A549 (cell line): ENCODE measurements at regions not wholly inside any gene's neighbourhood (a gene's known extent, or its start where the extent isn't known, plus 50 kb on each side); places are given as distances from the start of the nearest gene placed in this dataset.

Experiments
- ATAC-seq, 2 experiments: fragments of 200-7000 bp in 1 of 2; fragments of >200 bp in 1 of 2; cut with Nextera tagmentation in 1 of 2; cut with Tn5 transposase in 1 of 2; 3 replicates each; pipeline versions ENCODE4 v1.8.0 to v1.9.1; 2018 to 2020; ENCODE audit warnings: mild to moderate bottlenecking in 1 of 2, moderate library complexity in 1 of 2
- CTCF ChIA-PET: fragments of 300-600 bp; sonication (Branson Sonifier 250); formaldehyde crosslinking; extraction: SDS; loops from one replicate; lab custom pipeline; 2021; ENCODE audit warnings: antibody characterized with exemption, inconsistent platforms; lab: Yijun Ruan, JAX
- POLR2A ChIA-PET: fragments of 350-600 bp; formaldehyde crosslinking; extraction: SDS; loops from one replicate; lab custom pipeline; 2021; ENCODE audit warnings: antibody characterized with exemption, inconsistent platforms; lab: Yijun Ruan, JAX
- DNase-seq, 2 experiments: peaks; one replicate each; pipeline versions ENCODE4 v3.0.0 to v3.0.0-alpha.2; 2011 to 2016; ENCODE audit warnings: low read depth in 1 of 2, low spot score in 1 of 2
- FAIRE-seq: peaks from 2 replicates; lab custom pipeline; 2011; peaks lifted over from hg19 to GRCh38; lab: Jason Lieb, UNC
- H3K27ac ChIP-seq, 2 experiments: fragments of >200 bp; sonication (Bioruptor Twin); formaldehyde crosslinking; 3 replicates each; pipeline ENCODE4 v1.5.1; 2016 to 2017
- H3K4me1 ChIP-seq: fragments of >200 bp; sonication (Bioruptor Twin); formaldehyde crosslinking; 3 replicates; pipeline ENCODE4 v1.6.1; 2016
- H3K4me2 ChIP-seq: fragments of >200 bp; sonication (Bioruptor Twin); formaldehyde crosslinking; 3 replicates; pipeline ENCODE4 v1.6.1; 2016
- H3K4me3 ChIP-seq: fragments of >200 bp; sonication (Bioruptor Twin); formaldehyde crosslinking; 3 replicates; pipeline ENCODE4 v1.5.1; 2016
- H3K9me3 ChIP-seq: fragments of >200 bp; sonication (Bioruptor Twin); formaldehyde crosslinking; 3 replicates; pipeline ENCODE4 v1.6.1; 2016
- CBX2 ChIP-seq: fragments of 200-600 bp; sonication (generic); IDR thresholded peaks from 2 replicates; pipeline ENCODE4 v1.6.1; 2016; ENCODE audit warnings: low read depth, mild to moderate bottlenecking, borderline replicate concordance
- CEBPB ChIP-seq, 2 experiments: fragments of >200 bp in 1 of 2; sonication (Bioruptor Twin) in 1 of 2; formaldehyde crosslinking in 1 of 2; IDR thresholded peaks; 2 replicates each; pipeline ENCODE4 v1.6.1; 2012 to 2016
- CHD4 ChIP-seq: fragments of 200-600 bp; sonication (generic); IDR thresholded peaks from 2 replicates; pipeline ENCODE4 v1.6.1; 2016; ENCODE audit warnings: antibody characterized with exemption, mild to moderate bottlenecking, borderline replicate concordance
- ESRRA ChIP-seq: fragments of 150-350 bp; IDR thresholded peaks from 2 replicates; pipeline ENCODE4 v1.6.1; 2014; ENCODE audit warnings: mild to moderate bottlenecking, low read length, borderline replicate concordance
- FOXS1 ChIP-seq: fragments of 250-450 bp; sonication (Bioruptor Pico); IDR thresholded peaks from 2 replicates; pipeline ENCODE4 v1.5.0; 2020; ENCODE audit warnings: mild to moderate bottlenecking, moderate library complexity
- GATA3 ChIP-seq: IDR thresholded peaks from 2 replicates; pipeline ENCODE4 v1.6.1; 2012; ENCODE audit warnings: borderline replicate concordance
- JUN ChIP-seq, 2 experiments: fragments of >200 bp; sonication (Bioruptor Twin); formaldehyde crosslinking; IDR thresholded peaks; 2 replicates in 1 of 2; 3 replicates in 1 of 2; pipeline ENCODE4 v1.6.1; 2016 to 2017
- KDM1A ChIP-seq: fragments of 200-600 bp; sonication (generic); IDR thresholded peaks from 2 replicates; pipeline ENCODE4 v1.6.1; 2016; ENCODE audit warnings: low read depth, mild to moderate bottlenecking
- MAFK ChIP-seq: fragments of 450-650 bp; IDR thresholded peaks from 2 replicates; pipeline ENCODE4 v1.6.1; 2014; ENCODE audit not compliant: partially characterized antibody
- MAZ ChIP-seq: fragments of 150-350 bp; IDR thresholded peaks from 2 replicates; pipeline ENCODE4 v1.6.1; 2014; ENCODE audit warnings: antibody characterized with exemption, low read depth, low read length, borderline replicate concordance
- NFE2L2 ChIP-seq: fragments of 150-350 bp; conservative IDR thresholded peaks from 2 replicates; pipeline ENCODE4 v1.6.1; 2014; ENCODE audit warnings: low read length
- NPAS2 ChIP-seq: fragments of 250-450 bp; sonication (Bioruptor Pico); IDR thresholded peaks from 2 replicates; pipeline ENCODE4 v1.8.0; 2022; ENCODE audit warnings: mild to moderate bottlenecking, moderate library complexity, borderline replicate concordance
- POLR2A ChIP-seq: IDR thresholded peaks from 2 replicates; pipeline ENCODE4 v1.6.1; 2012; ENCODE audit warnings: mild to moderate bottlenecking, low read length
- POLR2AphosphoS2 ChIP-seq: conservative IDR thresholded peaks from 2 replicates; pipeline ENCODE4 v1.6.1; 2012; ENCODE audit warnings: low read length, improper control_type of control experiment, inconsistent platforms
- RARB ChIP-seq: fragments of 250-450 bp; sonication (Bioruptor Pico); IDR thresholded peaks from 2 replicates; pipeline ENCODE4 v1.8.0; 2021; ENCODE audit warnings: mild to moderate bottlenecking, moderate library complexity
- RCOR1 ChIP-seq: fragments of 150-350 bp; IDR thresholded peaks from 2 replicates; pipeline ENCODE4 v1.6.1; 2014; ENCODE audit warnings: antibody characterized with exemption, low read length, low read depth
- RFX5 ChIP-seq: fragments of 450-650 bp; IDR thresholded peaks from 2 replicates; pipeline ENCODE4 v1.7.1; 2014; ENCODE audit warnings: antibody characterized with exemption, mild to moderate bottlenecking, moderate library complexity
- RNF2 ChIP-seq: fragments of 200-600 bp; sonication (generic); IDR thresholded peaks from 2 replicates; pipeline ENCODE4 v1.6.1; 2016; ENCODE audit warnings: low read depth, mild to moderate bottlenecking, antibody characterized with exemption, moderate library complexity, borderline replicate concordance
- SMC3 ChIP-seq: fragments of >200 bp; sonication (Bioruptor Twin); formaldehyde crosslinking; IDR thresholded peaks from 3 replicates; pipeline ENCODE4 v1.6.1; 2018; ENCODE audit warnings: inconsistent platforms
- TFCP2L1 ChIP-seq: fragments of 250-450 bp; sonication (Bioruptor Pico); IDR thresholded peaks from 2 replicates; pipeline ENCODE4 v1.5.0; 2021; ENCODE audit warnings: mild to moderate bottlenecking
- TP53 ChIP-seq: fragments of 250-450 bp; sonication (Bioruptor Pico); IDR thresholded peaks from 2 replicates; pipeline ENCODE4 v1.5.0; 2021; ENCODE audit warnings: mild to moderate bottlenecking, moderate library complexity
- WGBS: methylation state at CpG from one replicate; pipeline ENCODE4 v1.1.6; 2017; ENCODE audit errors: missing lambda C conversion rate; 5-methylcytosine and 5-hydroxymethylcytosine counted together
- TF ChIP-seq, protein P1 (sequence below): fragments of 150-350 bp; IDR thresholded peaks from 2 replicates; pipeline ENCODE4 v1.6.1; 2014; ENCODE audit warnings: low read depth, mild to moderate bottlenecking, low read length
- TF ChIP-seq, protein P2 (sequence below): IDR thresholded peaks from 2 replicates; pipeline ENCODE4 v1.6.1; 2012
- TF ChIP-seq, protein P3 (sequence below): fragments of 250-450 bp; sonication (Bioruptor Pico); IDR thresholded peaks from 2 replicates; pipeline ENCODE4 v1.5.0; 2021; ENCODE audit warnings: mild to moderate bottlenecking, moderate library complexity, borderline replicate concordance
- TF ChIP-seq, protein P4 (sequence below): fragments of 250-450 bp; sonication (Bioruptor Pico); IDR thresholded peaks from 2 replicates; pipeline ENCODE4 v1.5.0; 2020; ENCODE audit warnings: low read depth, mild to moderate bottlenecking, moderate library complexity
- TF ChIP-seq, protein P5 (sequence below): fragments of >200 bp; sonication (Bioruptor Twin); formaldehyde crosslinking; IDR thresholded peaks from 2 replicates; pipeline ENCODE4 v1.6.1; 2016
- TF ChIP-seq, protein P6 (sequence below): IDR thresholded peaks from 2 replicates; pipeline ENCODE4 v1.6.1; 2012; ENCODE audit warnings: low read depth, borderline replicate concordance
- TF ChIP-seq, protein P7 (sequence below): fragments of >200 bp; sonication (Bioruptor Twin); formaldehyde crosslinking; IDR thresholded peaks from 3 replicates; pipeline ENCODE4 v1.5.1; 2016

DNA sequence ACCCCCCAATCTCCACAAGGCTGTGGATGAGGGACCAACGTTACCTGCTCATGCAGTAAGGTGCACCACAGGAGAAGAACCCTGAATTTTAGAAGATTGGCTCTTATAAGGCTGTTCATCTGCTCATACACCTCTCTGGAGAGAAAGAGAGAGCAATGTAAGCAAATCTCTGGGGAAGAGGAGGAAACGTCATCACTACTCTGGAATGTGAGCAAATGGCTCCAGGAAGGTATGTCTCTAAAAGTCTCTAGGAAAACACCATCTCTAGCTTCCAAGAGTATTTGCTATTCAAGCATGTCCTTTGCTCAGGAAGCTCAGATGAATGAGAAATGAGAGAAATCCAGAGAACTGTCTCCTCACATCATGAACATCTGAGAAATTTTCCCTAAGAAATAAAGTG lies 235.4 kb downstream of the TBL1XR1 start (continued):
- TF ChIP-seq, protein P1, sequence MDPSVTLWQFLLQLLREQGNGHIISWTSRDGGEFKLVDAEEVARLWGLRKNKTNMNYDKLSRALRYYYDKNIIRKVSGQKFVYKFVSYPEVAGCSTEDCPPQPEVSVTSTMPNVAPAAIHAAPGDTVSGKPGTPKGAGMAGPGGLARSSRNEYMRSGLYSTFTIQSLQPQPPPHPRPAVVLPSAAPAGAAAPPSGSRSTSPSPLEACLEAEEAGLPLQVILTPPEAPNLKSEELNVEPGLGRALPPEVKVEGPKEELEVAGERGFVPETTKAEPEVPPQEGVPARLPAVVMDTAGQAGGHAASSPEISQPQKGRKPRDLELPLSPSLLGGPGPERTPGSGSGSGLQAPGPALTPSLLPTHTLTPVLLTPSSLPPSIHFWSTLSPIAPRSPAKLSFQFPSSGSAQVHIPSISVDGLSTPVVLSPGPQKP = no peak
- TF ChIP-seq KDM1A = no peak
- TF ChIP-seq POLR2AphosphoS2 = no peak
- no peak for TF ChIP-seq JUN (IDR thresholded peaks at IDR 0.05)
- TF ChIP-seq TFCP2L1 (CRISPR knock-in tag) = no peak

DNA sequence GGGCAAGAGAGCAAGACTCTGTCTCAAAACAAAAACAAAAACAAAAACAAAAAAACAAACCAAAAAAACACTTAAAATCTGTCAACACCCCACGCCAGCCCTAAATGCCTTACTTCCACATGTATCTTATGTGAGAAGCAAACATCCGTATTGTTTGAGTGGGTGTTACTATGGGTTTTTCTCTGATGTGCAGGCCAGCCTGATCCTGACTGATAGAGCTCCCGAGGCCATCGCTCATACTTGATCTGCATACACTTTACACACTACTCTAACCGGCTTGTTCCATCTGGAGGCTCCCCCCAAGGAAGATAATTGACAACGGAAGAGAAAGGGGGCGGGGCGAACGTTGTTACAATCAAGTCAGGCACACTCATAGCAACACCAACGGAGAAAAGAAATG lies 237.4 kb downstream of the TBL1XR1 start:
- DNase-seq (no peak), ATAC-seq (no peak)
- Histone ChIP-seq H3K4me2 (no peak overlapping the region), H3K27ac (no peak overlapping the region), H3K9me3 (no peaks in the 10 kb centered on the region), H3K4me1 (no peaks in the 10 kb centered on the region), H3K4me3 (no peak overlapping the region)
- CTCF ChIA-PET = interaction anchor here (0.6 kb wide), 1 partner anchor 33 kb away, joined by 3 read pairs; no protein-coding TSS in a partner anchor
- 80% methylated on average over 10 of the region's 10 CpGs for WGBS
- no peak for TF ChIP-seq POLR2AphosphoS2
- no peak for TF ChIP-seq SMC3
- TF ChIP-seq, protein P2, sequence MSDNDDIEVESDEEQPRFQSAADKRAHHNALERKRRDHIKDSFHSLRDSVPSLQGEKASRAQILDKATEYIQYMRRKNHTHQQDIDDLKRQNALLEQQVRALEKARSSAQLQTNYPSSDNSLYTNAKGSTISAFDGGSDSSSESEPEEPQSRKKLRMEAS = no peak
- TF ChIP-seq, protein P3, sequence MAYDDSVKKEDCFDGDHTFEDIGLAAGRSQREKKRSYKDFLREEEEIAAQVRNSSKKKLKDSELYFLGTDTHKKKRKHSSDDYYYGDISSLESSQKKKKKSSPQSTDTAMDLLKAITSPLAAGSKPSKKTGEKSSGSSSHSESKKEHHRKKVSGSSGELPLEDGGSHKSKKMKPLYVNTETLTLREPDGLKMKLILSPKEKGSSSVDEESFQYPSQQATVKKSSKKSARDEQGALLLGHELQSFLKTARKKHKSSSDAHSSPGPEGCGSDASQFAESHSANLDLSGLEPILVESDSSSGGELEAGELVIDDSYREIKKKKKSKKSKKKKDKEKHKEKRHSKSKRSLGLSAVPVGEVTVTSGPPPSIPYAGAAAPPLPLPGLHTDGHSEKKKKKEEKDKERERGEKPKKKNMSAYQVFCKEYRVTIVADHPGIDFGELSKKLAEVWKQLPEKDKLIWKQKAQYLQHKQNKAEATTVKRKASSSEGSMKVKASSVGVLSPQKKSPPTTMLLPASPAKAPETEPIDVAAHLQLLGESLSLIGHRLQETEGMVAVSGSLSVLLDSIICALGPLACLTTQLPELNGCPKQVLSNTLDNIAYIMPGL (CRISPR knock-in tag) = no peak
- no peak for TF ChIP-seq RARB (CRISPR knock-in tag)
- no peak for TF ChIP-seq CEBPB (IDR thresholded peaks at IDR 0.05)
- TF ChIP-seq CHD4 = no peak
- TF ChIP-seq RNF2 = no peak
- TF ChIP-seq POLR2A = no peak
- TF ChIP-seq, protein P4, sequence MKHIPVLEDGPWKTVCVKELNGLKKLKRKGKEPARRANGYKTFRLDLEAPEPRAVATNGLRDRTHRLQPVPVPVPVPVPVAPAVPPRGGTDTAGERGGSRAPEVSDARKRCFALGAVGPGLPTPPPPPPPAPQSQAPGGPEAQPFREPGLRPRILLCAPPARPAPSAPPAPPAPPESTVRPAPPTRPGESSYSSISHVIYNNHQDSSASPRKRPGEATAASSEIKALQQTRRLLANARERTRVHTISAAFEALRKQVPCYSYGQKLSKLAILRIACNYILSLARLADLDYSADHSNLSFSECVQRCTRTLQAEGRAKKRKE (CRISPR knock-in tag) = no peak
- no peak for TF ChIP-seq MAFK
- no peak for TF ChIP-seq MAZ
- TF ChIP-seq, all 56 proteins: peak for 0
- no peak for FAIRE-seq
- POLR2A ChIA-PET = no interaction called here

DNA sequence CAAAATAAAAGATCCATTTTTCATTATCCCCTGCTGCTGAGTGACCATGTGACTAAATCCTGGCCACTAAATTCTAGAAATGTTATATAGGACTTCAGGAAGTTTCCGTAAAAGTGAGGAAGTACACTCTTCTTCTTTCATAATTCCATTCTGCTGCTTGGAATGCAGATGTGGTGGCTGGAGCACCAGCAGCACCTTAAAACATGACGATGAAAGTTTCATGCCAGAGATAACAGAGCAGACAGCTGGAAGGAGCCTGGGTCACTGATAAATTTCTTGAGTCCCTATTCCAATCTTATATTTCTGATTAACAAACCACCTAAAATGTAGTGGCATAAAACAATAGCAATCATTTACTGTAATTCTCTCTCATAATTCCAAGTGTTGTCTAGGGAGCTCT lies 238.7 kb downstream of the TBL1XR1 start:
- Histone ChIP-seq H3K4me2 (no peak overlapping the region), H3K4me3 (no peak overlapping the region), H3K9me3 (no peaks in the 10 kb centered on the region), H3K4me1 (no peaks in the 10 kb centered on the region), H3K27ac (no peak overlapping the region)
- POLR2A ChIA-PET = no interaction called here
- 94% methylated on average over 2 of the region's 2 CpGs for WGBS
- CTCF ChIA-PET = interaction anchor here (1.1 kb wide), 1 partner anchor 18 kb away, joined by 3 read pairs; no protein-coding TSS in a partner anchor
- FAIRE-seq (no peak), ATAC-seq (no peak), DNase-seq (no peak)
- TF ChIP-seq GATA3 (no peak), RNF2 (no peak), NFE2L2 (no peak), CBX2 (no peak), RCOR1 (no peak), ESRRA (no peak), NPAS2 (CRISPR knock-in tag) (no peak), CHD4 (no peak), POLR2A (no peak), RFX5 (no peak), FOXS1 (CRISPR knock-in tag) (no peak), TP53 (CRISPR knock-in tag) (no peak), CEBPB (IDR thresholded peaks at IDR 0.05) (no peak)
- TF ChIP-seq, protein P1 = no peak
- TF ChIP-seq, protein P5, sequence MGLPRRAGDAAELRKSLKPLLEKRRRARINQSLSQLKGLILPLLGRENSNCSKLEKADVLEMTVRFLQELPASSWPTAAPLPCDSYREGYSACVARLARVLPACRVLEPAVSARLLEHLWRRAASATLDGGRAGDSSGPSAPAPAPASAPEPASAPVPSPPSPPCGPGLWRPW = no peak
- TF ChIP-seq, protein P6, sequence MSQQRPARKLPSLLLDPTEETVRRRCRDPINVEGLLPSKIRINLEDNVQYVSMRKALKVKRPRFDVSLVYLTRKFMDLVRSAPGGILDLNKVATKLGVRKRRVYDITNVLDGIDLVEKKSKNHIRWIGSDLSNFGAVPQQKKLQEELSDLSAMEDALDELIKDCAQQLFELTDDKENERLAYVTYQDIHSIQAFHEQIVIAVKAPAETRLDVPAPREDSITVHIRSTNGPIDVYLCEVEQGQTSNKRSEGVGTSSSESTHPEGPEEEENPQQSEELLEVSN = no peak
- TF ChIP-seq, protein P7, sequence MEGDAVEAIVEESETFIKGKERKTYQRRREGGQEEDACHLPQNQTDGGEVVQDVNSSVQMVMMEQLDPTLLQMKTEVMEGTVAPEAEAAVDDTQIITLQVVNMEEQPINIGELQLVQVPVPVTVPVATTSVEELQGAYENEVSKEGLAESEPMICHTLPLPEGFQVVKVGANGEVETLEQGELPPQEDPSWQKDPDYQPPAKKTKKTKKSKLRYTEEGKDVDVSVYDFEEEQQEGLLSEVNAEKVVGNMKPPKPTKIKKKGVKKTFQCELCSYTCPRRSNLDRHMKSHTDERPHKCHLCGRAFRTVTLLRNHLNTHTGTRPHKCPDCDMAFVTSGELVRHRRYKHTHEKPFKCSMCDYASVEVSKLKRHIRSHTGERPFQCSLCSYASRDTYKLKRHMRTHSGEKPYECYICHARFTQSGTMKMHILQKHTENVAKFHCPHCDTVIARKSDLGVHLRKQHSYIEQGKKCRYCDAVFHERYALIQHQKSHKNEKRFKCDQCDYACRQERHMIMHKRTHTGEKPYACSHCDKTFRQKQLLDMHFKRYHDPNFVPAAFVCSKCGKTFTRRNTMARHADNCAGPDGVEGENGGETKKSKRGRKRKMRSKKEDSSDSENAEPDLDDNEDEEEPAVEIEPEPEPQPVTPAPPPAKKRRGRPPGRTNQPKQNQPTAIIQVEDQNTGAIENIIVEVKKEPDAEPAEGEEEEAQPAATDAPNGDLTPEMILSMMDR = no peak
